Brain microvascular endothelial cell (primary cell): ENCODE measurements at regions not wholly inside any gene's neighbourhood (a gene's known extent, or its start where the extent isn't known, plus 50 kb on each side); places are given as distances from the start of the nearest gene placed in this dataset.

Source experiments
- DNase-seq: peaks from one replicate; pipeline ENCODE4 v3.0.0-alpha.2; 2020
- H3K27ac ChIP-seq: fragments of 250-450 bp; sonication (Bioruptor Pico); 2 replicates; pipeline ENCODE4 v1.5.1; 2020; ENCODE audit warnings: mild to moderate bottlenecking, moderate library complexity
- H3K27me3 ChIP-seq: fragments of 250-450 bp; sonication (Bioruptor Pico); replicated peaks from 2 replicates; pipeline ENCODE4 v1.5.1; 2020; ENCODE audit warnings: mild to moderate bottlenecking
- H3K36me3 ChIP-seq: fragments of 250-450 bp; sonication (Bioruptor Pico); replicated peaks from 2 replicates; pipeline ENCODE4 v1.5.1; 2020; ENCODE audit warnings: mild to moderate bottlenecking
- H3K4me3 ChIP-seq: 2 replicates; pipeline ENCODE4 v1.5.1; 2011; ENCODE audit warnings: low read depth, mild to moderate bottlenecking, control low read depth, low read length, moderate library complexity
- CTCF ChIP-seq: IDR thresholded peaks from 2 replicates; pipeline ENCODE4 v1.5.1; 2011; ENCODE audit warnings: low read depth, mild to moderate bottlenecking, moderate library complexity, low read length, control low read depth, inconsistent platforms; ENCODE audit errors: missing control alignments
- in situ Hi-C: cut with HindIII; loops from 2 replicates; pipeline ENCODE4 v1.10.0; 2017; ENCODE audit warnings: low sequenced_read_pairs, low pct_ligation_motif_present

- Histone ChIP-seq H3K36me3 (no peaks in the 10 kb centered on the region), H3K4me3 (no peak overlapping the region), H3K27me3 (no peaks in the 10 kb centered on the region), H3K27ac (no peak overlapping the region)
- DNase-seq = no peak
- in situ Hi-C loops = no loop called here
- no peak for TF ChIP-seq CTCF
Observed at GRCh38 chr19:33894787-33895186, 98.1 kb downstream of the KCTD15 start.

- no peak overlapping the region for H3K4me3 ChIP-seq
- in situ Hi-C loops = no loop called here
- H3K27me3 ChIP-seq = no peaks in the 10 kb centered on the region
- no peaks in the 10 kb centered on the region for H3K36me3 ChIP-seq
- H3K27ac ChIP-seq = no peak overlapping the region
- no peak for DNase-seq
- no peak for TF ChIP-seq CTCF
Observed at GRCh38 chr19:33895366-33895765, 98.7 kb downstream of the KCTD15 start.

GRCh38 chr19:33898062-33898677, 101.5 kb downstream of the KCTD15 start:
- Histone ChIP-seq H3K4me3 (no peak overlapping the region), H3K27ac (no peak overlapping the region), H3K36me3 (no peaks in the 10 kb centered on the region), H3K27me3 (no peaks in the 10 kb centered on the region)
- no peak for TF ChIP-seq CTCF
- DNase-seq = no peak
- in situ Hi-C loops = no loop called here

- no peaks in the 10 kb centered on the region for H3K36me3 ChIP-seq
- no peak overlapping the region for H3K27ac ChIP-seq
- H3K4me3 ChIP-seq = no peak overlapping the region
- in situ Hi-C loops = no loop called here
- TF ChIP-seq CTCF = no peak
- no peaks in the 10 kb centered on the region for H3K27me3 ChIP-seq
- DNase-seq = no peak
Observed at GRCh38 chr19:33900817-33901216, 104.1 kb downstream of the KCTD15 start.

- H3K27ac ChIP-seq = no peak overlapping the region
- no peaks in the 10 kb centered on the region for H3K27me3 ChIP-seq
- H3K4me3 ChIP-seq = no peak overlapping the region
- in situ Hi-C loops = no loop called here
- no peak for TF ChIP-seq CTCF
- no peak for DNase-seq
- no peaks in the 10 kb centered on the region for H3K36me3 ChIP-seq
Observed at GRCh38 chr19:33902395-33902794, 105.7 kb downstream of the KCTD15 start.
